ENCODE measurements at regions not wholly inside any gene's neighbourhood (a gene's known extent, or its start where the extent isn't known, plus 50 kb on each side); places are given as distances from the start of the nearest gene placed in this dataset.

- peak; percentile 36 for DNase-seq (ENCODE audit: low spot score)
These were observed 814.8 kb downstream of the MAFB start for GRCh38 chr20:39874049-39874893.

GRCh38 chr20:39873286-39873685, 815.8 kb downstream of the MAFB start:
- DNase-seq (ENCODE audit: low spot score): no peak

- no peak for DNase-seq (ENCODE audit: low spot score)
These were observed 818.0 kb downstream of the MAFB start for GRCh38 chr20:39871013-39871412.

GRCh38 chr20:39865446-39865845, 823.6 kb downstream of the MAFB start:
- DNase-seq (ENCODE audit: low spot score): no peak

- DNase-seq (ENCODE audit: low spot score): no peak
These were observed 826.6 kb downstream of the MAFB start for GRCh38 chr20:39862470-39862891.

GRCh38 chr20:39861381-39861780, 827.7 kb downstream of the MAFB start:
- no peak for DNase-seq (ENCODE audit: low spot score)

GRCh38 chr20:39857835-39858234, 831.2 kb downstream of the MAFB start:
- no peak for DNase-seq (ENCODE audit: low spot score)

- DNase-seq (ENCODE audit: low spot score): no peak
These were observed 831.8 kb downstream of the MAFB start for GRCh38 chr20:39857187-39857586.

GRCh38 chr20:39855799-39856198, 833.2 kb downstream of the MAFB start:
- DNase-seq (ENCODE audit: low spot score): no peak

GRCh38 chr20:39855056-39855455, 834.0 kb downstream of the MAFB start:
- DNase-seq (ENCODE audit: low spot score): no peak

- no peak for DNase-seq (ENCODE audit: low spot score)
These were observed 835.4 kb downstream of the MAFB start for GRCh38 chr20:39853636-39854035.

GRCh38 chr20:39853050-39853449, 836.0 kb downstream of the MAFB start:
- no peak for DNase-seq (ENCODE audit: low spot score)

- no peak for DNase-seq (ENCODE audit: low spot score)
These were observed 837.6 kb downstream of the MAFB start for GRCh38 chr20:39851459-39851858.

GRCh38 chr20:39850821-39851330, 838.2 kb downstream of the MAFB start:
- DNase-seq (ENCODE audit: low spot score): no peak

- DNase-seq (ENCODE audit: low spot score): no peak
These were observed 838.8 kb downstream of the MAFB start for GRCh38 chr20:39850246-39850645.

GRCh38 chr20:39849664-39850063, 839.4 kb downstream of the MAFB start:
- DNase-seq (ENCODE audit: low spot score): no peak

GRCh38 chr20:39849171-39849570, 839.9 kb downstream of the MAFB start:
- no peak for DNase-seq (ENCODE audit: low spot score)

- DNase-seq (ENCODE audit: low spot score): no peak
These were observed 849.5 kb downstream of the MAFB start for GRCh38 chr20:39839399-39840119.

- DNase-seq (ENCODE audit: low spot score): no peak
These were observed 851.5 kb downstream of the MAFB start for GRCh38 chr20:39837561-39837960.

GRCh38 chr20:39835130-39835842, 853.8 kb downstream of the MAFB start:
- no peak for DNase-seq (ENCODE audit: low spot score)

GRCh38 chr20:39830903-39831302, 858.1 kb downstream of the MAFB start:
- DNase-seq (ENCODE audit: low spot score): no peak

GRCh38 chr20:39829661-39830060, 859.4 kb downstream of the MAFB start:
- DNase-seq (ENCODE audit: low spot score): no peak

- DNase-seq (ENCODE audit: low spot score): no peak
These were observed 859.8 kb downstream of the MAFB start for GRCh38 chr20:39829256-39829655.

All from LoVo (cell line).